Stomach (tissue), 4 donors: ENCODE measurements at regions not wholly inside any gene's neighbourhood (a gene's known extent, or its start where the extent isn't known, plus 50 kb on each side); places are given as distances from the start of the nearest gene placed in this dataset.
A peak's percentile ranks its signal among the peaks of the same experiment; 100 is the strongest.

Experiments used
- EP300 ChIP-seq: sonication (generic); formaldehyde crosslinking; IDR thresholded peaks from one replicate; pipeline ENCODE4 v1.6.1; 2017; ENCODE audit warnings: antibody characterized with exemption
- POLR2A ChIP-seq, 4 donors: fragments of 450-650 bp; IDR thresholded peaks; one replicate each; pipeline ENCODE4 v1.6.1; 2016; ENCODE audit warnings: antibody characterized with exemption in 4 of 4, control low read depth in 2 of 4, mild to moderate bottlenecking in 1 of 4, moderate library complexity in 1 of 4
- POLR2AphosphoS5 ChIP-seq, 3 donors: sonication (generic); formaldehyde crosslinking; IDR thresholded peaks; one replicate each; pipeline ENCODE4 v1.6.1; 2016; ENCODE audit warnings: antibody characterized with exemption in 3 of 3
- TF ChIP-seq, protein P1 (sequence below), 7 experiments: fragments of 450-650 bp in 4 of 7; fragments of 200-600 bp in 3 of 7; sonication (generic) in 3 of 7; IDR thresholded peaks; one replicate each; pipeline ENCODE4 v1.5.1; 2016 to 2019; ENCODE audit warnings: antibody characterized with exemption in 7 of 7, control low read depth in 2 of 7, mild to moderate bottlenecking in 1 of 7

- TF ChIP-seq, protein P1, sequence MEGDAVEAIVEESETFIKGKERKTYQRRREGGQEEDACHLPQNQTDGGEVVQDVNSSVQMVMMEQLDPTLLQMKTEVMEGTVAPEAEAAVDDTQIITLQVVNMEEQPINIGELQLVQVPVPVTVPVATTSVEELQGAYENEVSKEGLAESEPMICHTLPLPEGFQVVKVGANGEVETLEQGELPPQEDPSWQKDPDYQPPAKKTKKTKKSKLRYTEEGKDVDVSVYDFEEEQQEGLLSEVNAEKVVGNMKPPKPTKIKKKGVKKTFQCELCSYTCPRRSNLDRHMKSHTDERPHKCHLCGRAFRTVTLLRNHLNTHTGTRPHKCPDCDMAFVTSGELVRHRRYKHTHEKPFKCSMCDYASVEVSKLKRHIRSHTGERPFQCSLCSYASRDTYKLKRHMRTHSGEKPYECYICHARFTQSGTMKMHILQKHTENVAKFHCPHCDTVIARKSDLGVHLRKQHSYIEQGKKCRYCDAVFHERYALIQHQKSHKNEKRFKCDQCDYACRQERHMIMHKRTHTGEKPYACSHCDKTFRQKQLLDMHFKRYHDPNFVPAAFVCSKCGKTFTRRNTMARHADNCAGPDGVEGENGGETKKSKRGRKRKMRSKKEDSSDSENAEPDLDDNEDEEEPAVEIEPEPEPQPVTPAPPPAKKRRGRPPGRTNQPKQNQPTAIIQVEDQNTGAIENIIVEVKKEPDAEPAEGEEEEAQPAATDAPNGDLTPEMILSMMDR (IDR thresholded peaks at IDR 0.05): peak in 4 of 7 experiments; percentile 10 to 49 (median 30)
- TF ChIP-seq POLR2AphosphoS5 (IDR thresholded peaks at IDR 0.05): no peak
- no peak for TF ChIP-seq EP300
- no peak for TF ChIP-seq POLR2A (IDR thresholded peaks at IDR 0.05)
Observed at GRCh38 chr13:29707876-29708543, 112.5 kb upstream of the SLC7A1 start.
